H1 (cell line): ENCODE measurements at regions not wholly inside any gene's neighbourhood (a gene's known extent, or its start where the extent isn't known, plus 50 kb on each side); places are given as distances from the start of the nearest gene placed in this dataset.

ENCODE experiments used
- ASH2L ChIP-seq: fragments of 200-600, 300-600 bp; sonication (generic); IDR thresholded peaks from one replicate; pipeline ENCODE4 v1.7.1; 2017; ENCODE audit warnings: low read length
- CHD1 ChIP-seq: IDR thresholded peaks from 2 replicates; pipeline ENCODE4 v1.6.1; 2012; ENCODE audit warnings: low read depth, low read length, improper control_type of control experiment
- KDM5A ChIP-seq: fragments of 200-600 bp; IDR thresholded peaks from 2 replicates; pipeline ENCODE4 v1.7.1; 2012; ENCODE audit warnings: mild to moderate bottlenecking, low read length, inconsistent platforms, mixed read lengths
- SIRT6 ChIP-seq: IDR thresholded peaks from one replicate; pipeline ENCODE4 v1.7.1; 2012; ENCODE audit warnings: low read length, inconsistent platforms
- TAF7 ChIP-seq: optimal IDR thresholded peaks from 2 replicates; pipeline ENCODE3; 2011; ENCODE audit warnings: low read depth, mild to moderate bottlenecking, inconsistent platforms, low read length, moderate library complexity, borderline replicate concordance
- USF2 ChIP-seq: IDR thresholded peaks from 2 replicates; pipeline ENCODE4 v1.6.1; 2011; ENCODE audit warnings: low read length, improper control_type of control experiment

- TF ChIP-seq SIRT6 (no peak), USF2 (no peak), ASH2L (no peak), TAF7 (no peak), CHD1 (no peak), KDM5A (no peak)
These were observed 1540.3 kb downstream of the CDH11 start (continued) for GRCh38 chr16:63581570-63581969.
